BE2C (cell line): ENCODE measurements at regions not wholly inside any gene's neighbourhood (a gene's known extent, or its start where the extent isn't known, plus 50 kb on each side); places are given as distances from the start of the nearest gene placed in this dataset.
"Not testable (repeated sequence)": the region's sequence is repeated elsewhere in the genome, so short reads cannot be mapped to it uniquely, and the experiment has no call there.

Experiments
- DNase-seq: peaks from one replicate; pipeline ENCODE4 v3.0.0-alpha.2; 2020
- H3K27me3 ChIP-seq: fragments of 250-450 bp; sonication (Bioruptor Pico); 2 replicates; pipeline ENCODE4 v1.5.1; 2020; ENCODE audit warnings: mild to moderate bottlenecking
- H3K36me3 ChIP-seq: fragments of 250-450 bp; sonication (Bioruptor Pico); 2 replicates; pipeline ENCODE4 v1.5.1; 2020; ENCODE audit warnings: mild to moderate bottlenecking
- H3K4me1 ChIP-seq: fragments of 250-450 bp; sonication (Bioruptor Pico); 2 replicates; pipeline ENCODE4 v1.5.1; 2020
- H3K4me3 ChIP-seq: 2 replicates; pipeline ENCODE4 v1.5.1; 2011; ENCODE audit warnings: low read depth, low read length
- H3K9me3 ChIP-seq: fragments of 250-450 bp; sonication (Bioruptor Pico); 2 replicates; pipeline ENCODE4 v1.5.1; 2020
- CTCF ChIP-seq: IDR thresholded peaks from 2 replicates; pipeline ENCODE4 v1.5.1; 2012; ENCODE audit warnings: mild to moderate bottlenecking, low read depth, low read length

- no peaks in the 10 kb centered on the region for H3K9me3 ChIP-seq
- no peaks in the 10 kb centered on the region for H3K4me1 ChIP-seq
- no peak for DNase-seq
- H3K4me3 ChIP-seq = no peak overlapping the region
- no peaks in the 10 kb centered on the region for H3K36me3 ChIP-seq
- no peak for TF ChIP-seq CTCF
- H3K27me3 ChIP-seq = no peaks in the 10 kb centered on the region
Observed at GRCh38 chr4:158122501-158122900, 50.3 kb downstream of the GASK1B start.

- Histone ChIP-seq H3K9me3 (no peaks in the 10 kb centered on the region), H3K4me3 (no peak overlapping the region), H3K27me3 (no peaks in the 10 kb centered on the region), H3K4me1 (no peaks in the 10 kb centered on the region), H3K36me3 (no peaks in the 10 kb centered on the region)
- DNase-seq = no peak
- TF ChIP-seq CTCF = no peak
Observed at GRCh38 chr4:158121161-158121579, 51.7 kb downstream of the GASK1B start.

- H3K4me1 ChIP-seq, H3K36me3 ChIP-seq, H3K27me3 ChIP-seq, H3K9me3 ChIP-seq, H3K4me3 ChIP-seq, DNase-seq: not testable (repeated sequence)
Observed at GRCh38 chr4:158120645-158121151, 52.1 kb downstream of the GASK1B start.

- H3K4me3 ChIP-seq = no peak overlapping the region
- H3K4me1 ChIP-seq = no peaks in the 10 kb centered on the region
- H3K36me3 ChIP-seq = no peaks in the 10 kb centered on the region
- TF ChIP-seq CTCF = no peak
- no peaks in the 10 kb centered on the region for H3K27me3 ChIP-seq
- no peak for DNase-seq
- no peaks in the 10 kb centered on the region for H3K9me3 ChIP-seq
Observed at GRCh38 chr4:158112611-158113010, 60.2 kb downstream of the GASK1B start.

GRCh38 chr4:158111241-158111640 lies 61.6 kb downstream of the GASK1B start:
- no peak overlapping the region for H3K4me3 ChIP-seq
- no peaks in the 10 kb centered on the region for H3K27me3 ChIP-seq
- H3K36me3 ChIP-seq = no peaks in the 10 kb centered on the region
- no peaks in the 10 kb centered on the region for H3K9me3 ChIP-seq
- no peak for TF ChIP-seq CTCF
- H3K4me1 ChIP-seq = no peaks in the 10 kb centered on the region
- DNase-seq = no peak

- DNase-seq = no peak
- no peaks in the 10 kb centered on the region for H3K9me3 ChIP-seq
- no peaks in the 10 kb centered on the region for H3K36me3 ChIP-seq
- no peaks in the 10 kb centered on the region for H3K4me1 ChIP-seq
- no peaks in the 10 kb centered on the region for H3K27me3 ChIP-seq
- TF ChIP-seq CTCF = no peak
- H3K4me3 ChIP-seq = no peak overlapping the region
Observed at GRCh38 chr4:158102904-158103303, 69.9 kb downstream of the GASK1B start.

GRCh38 chr4:158099686-158100085 lies 73.1 kb downstream of the GASK1B start:
- no peak for DNase-seq
- no peaks in the 10 kb centered on the region for H3K36me3 ChIP-seq
- H3K27me3 ChIP-seq = no peaks in the 10 kb centered on the region
- no peak overlapping the region for H3K4me3 ChIP-seq
- H3K9me3 ChIP-seq = no peaks in the 10 kb centered on the region
- no peak for TF ChIP-seq CTCF
- H3K4me1 ChIP-seq = no peaks in the 10 kb centered on the region
